HepG2 (cell line): ENCODE measurements at regions not wholly inside any gene's neighbourhood (a gene's known extent, or its start where the extent isn't known, plus 50 kb on each side); places are given as distances from the start of the nearest gene placed in this dataset.

Experiments used
- ATAC-seq: fragments of 200-7000 bp; cut with Tn5 transposase; 3 replicates; pipeline ENCODE4 v1.9.1; 2020; ENCODE audit warnings: mild to moderate bottlenecking, moderate library complexity
- BruUV-seq: library from RNA; stranded (reverse); fragments of 400-500 nt; replicated peaks from 2 replicates; lab custom pipeline; 2021; lab: Mats Ljungman, UMichigan
- CTCF ChIA-PET: fragments of 300-600 bp; formaldehyde crosslinking; extraction: SDS; loops from one replicate; lab custom pipeline; 2021; ENCODE audit warnings: low total read pairs, inconsistent platforms, low intra/inter-chr PET ratio; lab: Yijun Ruan, JAX
- POLR2A ChIA-PET: fragments of 350-600 bp; sonication (Branson Sonifier 250); formaldehyde crosslinking; loops from one replicate; lab custom pipeline; 2020; ENCODE audit warnings: antibody characterized with exemption, inconsistent platforms; lab: Yijun Ruan, JAX
- DNase-seq: peaks from one replicate; pipeline ENCODE4 v3.0.0-alpha.2; 2015; ENCODE audit warnings: low spot score
- FAIRE-seq: peaks from 3 replicates; lab custom pipeline; 2011; peaks lifted over from hg19 to GRCh38; lab: Jason Lieb, UNC
- H2AFZ ChIP-seq: one replicate; pipeline ENCODE4 v1.6.1; 2011; ENCODE audit warnings: low read length, inconsistent platforms
- H3K27ac ChIP-seq: fragments of 300-600 bp; 3 replicates; pipeline ENCODE4 v1.8.0; 2011; ENCODE audit warnings: mixed run types, mild to moderate bottlenecking, mixed read lengths, low read length, inconsistent platforms; ENCODE audit not compliant: insufficient read depth; ENCODE audit errors: extremely low read length
- H3K27me3 ChIP-seq, 2 experiments: fragments of 200-600 bp in 1 of 2; 2 replicates in 1 of 2; 3 replicates in 1 of 2; pipeline versions ENCODE4 v1.6.0 to v1.8.0; 2011; ENCODE audit warnings: low read length in 2 of 2, mild to moderate bottlenecking in 2 of 2, moderate library complexity in 2 of 2, inconsistent platforms in 1 of 2; ENCODE audit not compliant: insufficient read depth in 2 of 2, control insufficient read depth in 1 of 2
- H3K36me3 ChIP-seq, 2 experiments: fragments of 200-600 bp in 1 of 2; replicated peaks in 1 of 2; 2 replicates in 1 of 2; 3 replicates in 1 of 2; pipeline versions ENCODE4 v1.5.1 to v1.8.0; 2011; ENCODE audit warnings: low read length in 2 of 2, inconsistent platforms in 1 of 2; ENCODE audit not compliant: insufficient read depth in 2 of 2, control insufficient read depth in 1 of 2
- H3K4me1 ChIP-seq: 2 replicates; pipeline ENCODE4 v1.5.1; 2012; ENCODE audit warnings: low read length, inconsistent platforms; ENCODE audit not compliant: insufficient read depth
- H3K4me2 ChIP-seq: 2 replicates; pipeline ENCODE4 v1.6.0; 2011; ENCODE audit warnings: low read depth, low read length, inconsistent platforms
- H3K4me3 ChIP-seq, 3 experiments: fragments of 200-600 bp in 1 of 3; sonication (generic), shearing (Covaris generic) in 1 of 3; replicated peaks in 1 of 3; 2 replicates each; pipeline ENCODE4 v1.5.1; 2011 to 2016; ENCODE audit warnings: low read length in 3 of 3, inconsistent platforms in 2 of 3, low read depth in 2 of 3, mild to moderate bottlenecking in 2 of 3, control low read depth in 1 of 3, mixed read lengths in 1 of 3; ENCODE audit not compliant: insufficient read depth in 1 of 3
- H3K79me2 ChIP-seq: one replicate; pipeline ENCODE4 v1.6.1; 2011; ENCODE audit warnings: low read length, inconsistent platforms; ENCODE audit not compliant: insufficient read depth
- H3K9ac ChIP-seq: 2 replicates; pipeline ENCODE4 v1.6.0; 2011; ENCODE audit warnings: mild to moderate bottlenecking, low read depth, low read length, inconsistent platforms; ENCODE audit not compliant: insufficient read depth
- H3K9me3 ChIP-seq: 2 replicates; pipeline ENCODE4 v1.5.1; 2012; ENCODE audit warnings: mild to moderate bottlenecking, low read length
- H4K20me1 ChIP-seq: 2 replicates; pipeline ENCODE4 v1.6.0; 2011; ENCODE audit warnings: inconsistent platforms, mild to moderate bottlenecking, low read length, moderate library complexity; ENCODE audit not compliant: insufficient read depth
- ZMYM3 ChIP-seq: sonication (generic); formaldehyde crosslinking; IDR thresholded peaks from 2 replicates; pipeline ENCODE4 v1.5.1; 2020; ENCODE audit warnings: mild to moderate bottlenecking, missing genetic modification reagents
- ZNF274 ChIP-seq: sonication (generic); formaldehyde crosslinking; IDR thresholded peaks from 2 replicates; pipeline ENCODE4 v1.5.1; 2020; ENCODE audit warnings: mild to moderate bottlenecking, missing genetic modification reagents
- ZNF451 ChIP-seq: sonication (generic); formaldehyde crosslinking; IDR thresholded peaks from 2 replicates; pipeline ENCODE4 v1.5.0; 2020; ENCODE audit warnings: mild to moderate bottlenecking, missing genetic modification reagents
- ZSCAN29 ChIP-seq: sonication (generic); formaldehyde crosslinking; conservative IDR thresholded peaks from 2 replicates; pipeline ENCODE4 v1.4.0; 2020; ENCODE audit warnings: mild to moderate bottlenecking, missing genetic modification reagents
- ZSCAN5A ChIP-seq: sonication (generic); formaldehyde crosslinking; IDR thresholded peaks from 2 replicates; pipeline ENCODE4 v1.8.0; 2022; ENCODE audit warnings: mild to moderate bottlenecking, missing genetic modification reagents, borderline replicate concordance
- ZZZ3 ChIP-seq: sonication (generic); formaldehyde crosslinking; IDR thresholded peaks from 2 replicates; pipeline ENCODE4 v1.4.0; 2020; ENCODE audit warnings: missing genetic modification reagents, mild to moderate bottlenecking, borderline replicate concordance
- WGBS: methylation state at CpG from one replicate; pipeline ENCODE4 v1.1.6; 2017; ENCODE audit warnings: low lambda C conversion rate; 5-methylcytosine and 5-hydroxymethylcytosine counted together
- in situ Hi-C: cut with HindIII; loops from 2 replicates; pipeline ENCODE4 v1.10.0; 2017; ENCODE audit warnings: low pct_unique_long_range_greater_than_20kb; ENCODE audit not compliant: extremely low pct_ligation_motif_present
- intact Hi-C: fragments of 100-400 bp; cut with micrococcal nuclease; formaldehyde crosslinking; loops from one replicate; pipeline ENCODE4 v1.10.0; 2022; ENCODE audit not compliant: unreplicated experiment
- TF ChIP-seq, protein P1 (sequence below): sonication (generic); formaldehyde crosslinking; IDR thresholded peaks from 2 replicates; pipeline ENCODE4 v1.8.1; 2023; ENCODE audit warnings: mild to moderate bottlenecking, missing genetic modification reagents

DNA sequence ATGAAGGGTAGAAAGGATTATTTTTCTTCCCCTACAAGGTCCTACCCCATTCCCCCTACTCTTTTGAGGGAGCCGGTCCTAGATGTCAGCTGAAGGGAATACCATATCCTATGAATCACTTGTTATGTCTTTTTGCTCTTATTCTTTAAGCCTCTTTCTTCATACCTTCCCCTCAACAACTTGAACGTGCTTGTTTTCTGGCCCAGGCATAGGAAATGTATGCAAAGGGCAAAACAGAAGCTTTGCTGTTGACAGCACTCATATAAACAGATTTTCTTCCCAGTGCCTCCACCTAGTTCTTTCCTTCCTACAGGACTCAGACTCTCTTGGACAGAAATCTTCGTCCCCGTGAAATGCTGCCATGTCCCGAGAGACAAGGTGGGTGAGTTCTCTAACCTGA is 64.6 kb downstream of the TMEM17 start (continued):
- TF ChIP-seq ZSCAN5A = no peak
- TF ChIP-seq ZZZ3 = no peak
- TF ChIP-seq ZSCAN29 (CRISPR knock-in tag) = no peak
- no peak for TF ChIP-seq ZNF451 (CRISPR knock-in tag)
- TF ChIP-seq, protein P1, sequence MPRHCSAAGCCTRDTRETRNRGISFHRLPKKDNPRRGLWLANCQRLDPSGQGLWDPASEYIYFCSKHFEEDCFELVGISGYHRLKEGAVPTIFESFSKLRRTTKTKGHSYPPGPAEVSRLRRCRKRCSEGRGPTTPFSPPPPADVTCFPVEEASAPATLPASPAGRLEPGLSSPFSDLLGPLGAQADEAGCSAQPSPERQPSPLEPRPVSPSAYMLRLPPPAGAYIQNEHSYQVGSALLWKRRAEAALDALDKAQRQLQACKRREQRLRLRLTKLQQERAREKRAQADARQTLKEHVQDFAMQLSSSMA (CRISPR knock-in tag) = no peak
- no peak for TF ChIP-seq ZMYM3 (CRISPR knock-in tag)

DNA sequence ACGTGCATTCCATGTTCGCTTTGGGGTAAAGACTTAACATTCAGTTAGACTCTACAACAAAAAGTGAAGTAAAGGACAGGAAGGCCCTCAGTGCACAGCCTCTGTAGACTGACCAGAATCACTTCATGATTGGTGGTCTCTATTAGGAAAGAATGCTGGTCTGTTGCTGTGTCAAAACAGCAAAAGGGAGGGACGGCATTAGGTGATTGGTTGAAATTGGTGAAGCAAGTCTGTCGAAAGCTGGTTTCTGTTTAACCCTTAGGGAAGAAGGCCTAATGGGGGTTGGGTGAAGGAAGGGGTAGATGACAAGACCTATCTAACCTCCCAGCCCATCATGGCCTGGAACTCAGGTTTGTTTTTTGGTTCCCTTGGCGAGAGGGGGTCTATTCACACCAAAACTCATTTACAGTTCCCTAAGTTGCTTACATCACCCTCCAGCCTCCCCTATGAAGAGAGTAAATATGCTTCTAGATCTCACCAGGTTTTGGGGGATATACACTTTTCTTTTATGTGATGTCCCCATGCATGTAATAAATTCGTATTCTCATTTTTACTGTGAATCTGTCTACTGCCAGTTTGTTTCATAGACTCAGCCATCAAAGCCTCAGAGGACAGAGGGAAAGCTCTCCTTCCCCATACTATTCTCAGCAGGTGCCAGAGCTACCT is 65.6 kb downstream of the TMEM17 start:
- in situ Hi-C loops (no loop called here), intact Hi-C loops (no loop called here)
- no peaks in the 10 kb centered on the region for H3K4me1 ChIP-seq
- H3K36me3 ChIP-seq = no peaks in the 10 kb centered on the region
- H3K4me2 ChIP-seq = no peak overlapping the region
- TF ChIP-seq ZNF274 (CRISPR knock-in tag) = no peak
- CTCF ChIA-PET = no interaction called here
- DNase-seq (no peak), FAIRE-seq (no peak), ATAC-seq (no peak)
- H3K4me3 ChIP-seq = no peak overlapping the region
- H3K27me3 ChIP-seq = peaks cover 9 to 26% of the 10 kb centered on the region in 2 experiments; a peak in 3 of 5 replicates
- H2AFZ ChIP-seq = no peak overlapping the region
- POLR2A ChIA-PET = no interaction called here
- H3K9me3 ChIP-seq = no peaks in the 10 kb centered on the region
- WGBS = 30% methylated on average over 6 of the region's 6 CpGs
- H4K20me1 ChIP-seq = no peaks in the 10 kb centered on the region
- H3K27ac ChIP-seq = no peak overlapping the region
- H3K9ac ChIP-seq = no peak overlapping the region
- no TSS peak for BruUV-seq
- no peaks in the 10 kb centered on the region for H3K79me2 ChIP-seq
